SK-N-SH (cell line): ENCODE measurements at regions not wholly inside any gene's neighbourhood (a gene's known extent, or its start where the extent isn't known, plus 50 kb on each side); places are given as distances from the start of the nearest gene placed in this dataset.

ENCODE experiments used
- CHD2 ChIP-seq: fragments of 150-350 bp; IDR thresholded peaks from 2 replicates; pipeline ENCODE4 v1.6.1; 2018; ENCODE audit warnings: low read length; ENCODE audit not compliant: partially characterized antibody
- CTCF ChIP-seq: fragments of 200-600 bp; sonication (generic); IDR thresholded peaks from 2 replicates; pipeline ENCODE4 v1.6.1; 2017; ENCODE audit warnings: antibody characterized with exemption, mild to moderate bottlenecking, moderate library complexity
- REST ChIP-seq: IDR thresholded peaks from 2 replicates; pipeline ENCODE4 v1.6.1; 2012; ENCODE audit warnings: mild to moderate bottlenecking, low read depth, low read length, moderate library complexity
- USF2 ChIP-seq: fragments of 150-350 bp; IDR thresholded peaks from 2 replicates; pipeline ENCODE4 v1.6.1; 2017; ENCODE audit warnings: antibody characterized with exemption, low read length, low read depth, borderline replicate concordance
- TF ChIP-seq, protein P1 (sequence below): IDR thresholded peaks from 2 replicates; pipeline ENCODE4 v1.4.0; 2012; ENCODE audit warnings: low read depth, borderline replicate concordance

GRCh38 chr12:31778687-31779086 lies 49.9 kb upstream of the AMN1 start:
- TF ChIP-seq USF2 = no peak
- TF ChIP-seq, protein P1, sequence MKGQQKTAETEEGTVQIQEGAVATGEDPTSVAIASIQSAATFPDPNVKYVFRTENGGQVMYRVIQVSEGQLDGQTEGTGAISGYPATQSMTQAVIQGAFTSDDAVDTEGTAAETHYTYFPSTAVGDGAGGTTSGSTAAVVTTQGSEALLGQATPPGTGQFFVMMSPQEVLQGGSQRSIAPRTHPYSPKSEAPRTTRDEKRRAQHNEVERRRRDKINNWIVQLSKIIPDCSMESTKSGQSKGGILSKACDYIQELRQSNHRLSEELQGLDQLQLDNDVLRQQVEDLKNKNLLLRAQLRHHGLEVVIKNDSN = no peak
- no peak for TF ChIP-seq REST
- TF ChIP-seq CTCF = no peak
- no peak for TF ChIP-seq CHD2
